AG10803 (cell line): ENCODE measurements at regions not wholly inside any gene's neighbourhood (a gene's known extent, or its start where the extent isn't known, plus 50 kb on each side); places are given as distances from the start of the nearest gene placed in this dataset.
"Not testable (repeated sequence)": the region's sequence is repeated elsewhere in the genome, so short reads cannot be mapped to it uniquely, and the experiment has no call there.

ENCODE experiments used
- DNase-seq: peaks from one replicate; pipeline ENCODE4 v3.0.0; 2010; ENCODE audit warnings: low read depth
- H3K4me3 ChIP-seq: 2 replicates; pipeline ENCODE4 v1.5.1; 2011; ENCODE audit warnings: mild to moderate bottlenecking, low read length, control low read depth
- CTCF ChIP-seq: conservative IDR thresholded peaks from 2 replicates; pipeline ENCODE4 v1.5.1; 2011; ENCODE audit warnings: mild to moderate bottlenecking, low read length, control low read depth, inconsistent platforms

- no peak for TF ChIP-seq CTCF
- DNase-seq = no peak
- no peak overlapping the region for H3K4me3 ChIP-seq
These were observed 315.1 kb upstream of the API5 start for GRCh38 chr11:42996421-42997307.

GRCh38 chr11:43004879-43005278 is 306.9 kb upstream of the API5 start:
- not testable (repeated sequence) for DNase-seq, H3K4me3 ChIP-seq

- no peak for TF ChIP-seq CTCF
- no peak for DNase-seq
- H3K4me3 ChIP-seq = no peak overlapping the region
These were observed 301.8 kb upstream of the API5 start for GRCh38 chr11:43010042-43010441.

GRCh38 chr11:43012606-43013005 is 299.2 kb upstream of the API5 start:
- no peak for DNase-seq
- TF ChIP-seq CTCF = no peak
- H3K4me3 ChIP-seq = no peak overlapping the region

GRCh38 chr11:43021466-43021865 is 290.3 kb upstream of the API5 start:
- H3K4me3 ChIP-seq = no peak overlapping the region
- DNase-seq = no peak
- no peak for TF ChIP-seq CTCF

- TF ChIP-seq CTCF = no peak
- H3K4me3 ChIP-seq = no peak overlapping the region
These were observed 277.5 kb upstream of the API5 start for GRCh38 chr11:43034341-43034740.

GRCh38 chr11:43035086-43035485 is 276.7 kb upstream of the API5 start:
- no peak overlapping the region for H3K4me3 ChIP-seq
- TF ChIP-seq CTCF = no peak
- no peak for DNase-seq

More at GRCh38 chr11:43034341-43034740, 277.5 kb upstream of the API5 start:
- DNase-seq = no peak
